GM12874 (cell line): ENCODE measurements at regions not wholly inside any gene's neighbourhood (a gene's known extent, or its start where the extent isn't known, plus 50 kb on each side); places are given as distances from the start of the nearest gene placed in this dataset.

Source experiments
- CTCF ChIP-seq: IDR thresholded peaks from 2 replicates; pipeline ENCODE4 v1.5.1; 2011; ENCODE audit warnings: low read depth, mild to moderate bottlenecking, control low read depth, low read length, moderate library complexity; ENCODE audit not compliant: insufficient read depth

DNA sequence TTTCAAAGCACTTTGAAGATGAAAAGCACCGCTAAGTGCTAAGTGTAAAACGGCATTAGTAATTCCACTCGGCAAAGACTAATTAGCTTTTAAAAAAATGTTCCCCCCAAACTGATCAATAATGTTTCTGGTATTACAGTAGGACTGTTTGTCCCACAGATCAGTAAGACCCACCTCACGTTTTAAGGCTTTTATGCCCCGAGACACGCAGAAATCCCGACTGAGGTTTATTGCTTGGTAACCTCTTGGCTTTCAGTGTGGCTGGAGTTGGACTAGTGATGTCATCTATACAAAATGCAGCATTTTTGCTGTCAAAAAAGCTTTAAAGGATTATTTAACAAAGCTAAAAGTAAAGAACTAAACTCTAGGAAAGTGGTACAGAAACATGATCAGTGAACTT, 414.6 kb upstream of the PSMD7 start:
- TF ChIP-seq CTCF = no peak

DNA sequence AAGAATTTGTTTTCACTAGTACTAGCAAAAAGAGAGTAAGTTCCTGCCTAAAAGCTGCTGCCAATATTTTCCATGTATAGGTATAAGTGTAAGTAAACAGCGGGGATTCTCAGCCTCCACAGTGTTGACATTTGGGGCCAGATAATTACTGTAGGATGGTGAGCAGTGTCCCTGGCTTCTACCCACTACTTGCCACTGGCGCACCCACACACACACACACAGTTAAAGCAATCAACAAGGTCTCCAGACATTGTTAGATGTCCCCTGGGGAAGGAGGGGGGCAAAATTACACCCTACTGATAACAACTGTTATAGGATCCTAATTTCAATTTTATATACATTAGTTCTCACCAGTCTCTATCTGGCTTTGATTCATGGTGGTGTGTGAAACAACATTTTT, 417.0 kb upstream of the PSMD7 start:
- TF ChIP-seq CTCF = no peak

DNA sequence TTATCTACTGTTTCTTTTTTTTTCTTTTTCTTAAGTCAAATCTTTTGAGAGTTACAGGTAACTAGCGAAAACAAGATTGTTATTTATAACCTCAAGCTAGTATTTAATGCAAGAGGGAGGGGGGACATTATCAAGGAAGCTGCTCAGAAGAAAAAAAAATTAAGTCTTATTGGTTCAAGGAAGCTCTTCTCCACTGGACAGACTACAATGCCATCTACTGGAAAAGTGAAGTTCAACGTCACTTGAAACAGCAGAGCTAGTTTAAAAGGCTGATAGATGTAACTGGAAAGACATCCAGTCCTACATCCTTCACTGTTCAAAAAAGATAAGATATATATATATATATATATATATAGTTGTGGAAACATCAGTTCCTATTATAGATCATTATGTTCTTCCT, 418.0 kb upstream of the PSMD7 start:
- TF ChIP-seq CTCF = 0 out of 2 replicates have a peak, but pooled peaks have one; percentile 20

DNA sequence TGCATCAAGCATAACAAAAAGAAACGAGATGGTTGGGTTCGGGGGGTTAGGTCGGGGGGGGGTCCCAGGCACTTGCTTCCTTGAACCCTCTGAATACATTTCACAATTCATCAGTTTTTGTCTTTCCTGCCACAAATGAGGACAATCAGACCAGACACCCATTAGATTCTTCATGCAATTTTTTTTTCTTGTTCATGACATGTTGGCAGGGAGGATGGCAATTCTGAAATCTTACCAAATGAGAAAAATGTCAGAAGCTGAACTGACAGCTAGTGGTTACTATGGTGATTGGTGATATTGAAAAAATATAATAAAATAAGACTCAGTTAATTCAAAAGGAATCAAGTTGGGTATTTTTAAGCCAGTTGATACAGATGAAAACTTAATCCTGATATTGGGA, 419.5 kb upstream of the PSMD7 start:
- TF ChIP-seq CTCF = no peak

- no peak for TF ChIP-seq CTCF
These were observed 420.5 kb upstream of the PSMD7 start for GRCh38 chr16:73875996-73876690.

GRCh38 chr16:73874324-73874723, 422.3 kb upstream of the PSMD7 start:
- no peak for TF ChIP-seq CTCF

DNA sequence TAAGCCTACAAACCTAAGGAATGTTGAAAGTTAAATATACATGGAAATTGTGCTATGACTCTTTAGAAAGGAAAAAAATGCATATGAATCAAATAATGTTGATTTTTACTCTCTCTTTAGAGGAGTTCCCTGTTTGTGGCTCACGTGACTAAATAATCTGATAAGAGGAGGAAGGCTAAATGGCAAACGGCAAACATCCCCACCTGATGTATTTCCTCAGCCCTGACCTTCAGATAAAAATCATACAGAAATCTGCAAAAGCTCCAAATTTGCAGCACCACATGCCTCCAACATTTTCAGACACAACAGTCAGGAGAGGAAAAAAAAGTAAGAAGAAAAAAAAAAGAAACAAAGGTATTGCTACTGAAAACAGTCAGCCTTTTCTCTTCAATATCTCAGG, 423.0 kb upstream of the PSMD7 start:
- no peak for TF ChIP-seq CTCF

GRCh38 chr16:73872856-73873255, 423.8 kb upstream of the PSMD7 start:
- TF ChIP-seq CTCF = no peak
